Thyroid gland (tissue), 4 donors: ENCODE measurements at regions not wholly inside any gene's neighbourhood (a gene's known extent, or its start where the extent isn't known, plus 50 kb on each side); places are given as distances from the start of the nearest gene placed in this dataset.

ENCODE experiments used
- CTCF ChIP-seq, 6 experiments: fragments of 200-600 bp in 3 of 6; fragments of 450-650 bp in 3 of 6; sonication (generic) in 3 of 6; IDR thresholded peaks; one replicate each; pipeline ENCODE4 v1.5.1; 2016 to 2019; ENCODE audit warnings: antibody characterized with exemption in 6 of 6, mild to moderate bottlenecking in 2 of 6, inconsistent platforms in 1 of 6, moderate library complexity in 1 of 6
- POLR2A ChIP-seq, 2 donors: fragments of 450-650 bp; IDR thresholded peaks; one replicate each; pipeline ENCODE4 v1.6.1; 2017; ENCODE audit warnings: antibody characterized with exemption in 2 of 2, mild to moderate bottlenecking in 2 of 2, moderate library complexity in 1 of 2

- TF ChIP-seq CTCF (IDR thresholded peaks at IDR 0.05), result no peak
- no peak for TF ChIP-seq POLR2A (IDR thresholded peaks at IDR 0.05)
Observed at GRCh38 chr4:138627096-138627495, 384.9 kb upstream of the SLC7A11 start.
